K562 (cell line): ENCODE measurements at regions not wholly inside any gene's neighbourhood (a gene's known extent, or its start where the extent isn't known, plus 50 kb on each side); places are given as distances from the start of the nearest gene placed in this dataset.

Experiments used
- ATF6 ChIP-seq: sonication (generic); formaldehyde crosslinking; IDR thresholded peaks from 2 replicates; pipeline ENCODE4 v1.4.0; 2020; ENCODE audit warnings: mild to moderate bottlenecking, missing genetic modification reagents
- BACH1 ChIP-seq: fragments of 200-800 bp; sonication (Bioruptor generic); IDR thresholded peaks from 2 replicates; pipeline ENCODE4 v1.6.1; 2016; ENCODE audit warnings: missing genetic modification characterization, missing compliant biosample characterization
- BHLHE40 ChIP-seq: IDR thresholded peaks from 2 replicates; pipeline ENCODE4 v1.6.1; 2011; ENCODE audit warnings: low read length, improper control_type of control experiment
- CAMTA2 ChIP-seq: fragments of 250-450 bp; sonication (Bioruptor Pico); conservative IDR thresholded peaks from 2 replicates; pipeline ENCODE4 v1.5.1; 2022
- CCNT2 ChIP-seq: IDR thresholded peaks from 2 replicates; pipeline ENCODE4 v1.6.1; 2011; ENCODE audit warnings: borderline replicate concordance, low read depth, mild to moderate bottlenecking, moderate library complexity, mixed read lengths, low read length; ENCODE audit not compliant: insufficient read length; ENCODE audit errors: extremely low read depth
- CREM ChIP-seq: IDR thresholded peaks from 2 replicates; pipeline ENCODE4 v1.6.1; 2014; ENCODE audit warnings: antibody characterized with exemption, low read depth
- CXXC5 ChIP-seq: fragments of 250-450 bp; sonication (Bioruptor Pico); IDR thresholded peaks from 2 replicates; pipeline ENCODE4 v1.8.0; 2022; ENCODE audit warnings: inconsistent platforms, mild to moderate bottlenecking, moderate library complexity
- ETV6 ChIP-seq, 3 experiments: fragments of 150-350 bp in 1 of 3; sonication (generic) in 1 of 3; formaldehyde crosslinking in 1 of 3; IDR thresholded peaks; 2 replicates each; pipeline versions ENCODE4 v1.6.1 to v1.8.0; 2014 to 2022; ENCODE audit warnings: borderline replicate concordance in 2 of 3, low read depth in 2 of 3, antibody characterized with exemption in 1 of 3, low read length in 1 of 3, mild to moderate bottlenecking in 1 of 3, missing genetic modification reagents in 1 of 3
- FOSL1 ChIP-seq: fragments of 200-800 bp; sonication (Bioruptor generic); conservative IDR thresholded peaks from 2 replicates; pipeline ENCODE4 v1.6.1; 2016; ENCODE audit warnings: missing genetic modification characterization, missing compliant biosample characterization
- FOXJ2 ChIP-seq: fragments of 200-800 bp; sonication (Bioruptor generic); IDR thresholded peaks from 2 replicates; pipeline ENCODE4 v1.6.1; 2016; ENCODE audit warnings: missing genetic modification characterization, missing compliant biosample characterization
- KAT7 ChIP-seq: sonication (generic); formaldehyde crosslinking; IDR thresholded peaks from 2 replicates; pipeline ENCODE4 v1.8.0; 2022; ENCODE audit warnings: missing genetic modification reagents, mild to moderate bottlenecking, borderline replicate concordance
- MIER1 ChIP-seq: fragments of 450-650 bp; IDR thresholded peaks from 2 replicates; pipeline ENCODE4 v1.6.1; 2016; ENCODE audit warnings: antibody characterized with exemption, mild to moderate bottlenecking, low read depth
- MTA2 ChIP-seq: fragments of 450-650 bp; IDR thresholded peaks from 2 replicates; pipeline ENCODE4 v1.6.1; 2016; ENCODE audit warnings: low read depth
- MYNN ChIP-seq, 2 experiments: sonication (generic); formaldehyde crosslinking in 1 of 2; IDR thresholded peaks; 2 replicates each; pipeline versions ENCODE4 v1.5.0 to v1.6.1; 2016 to 2020; ENCODE audit warnings: antibody characterized with exemption in 1 of 2, missing genetic modification reagents in 1 of 2
- NFIC ChIP-seq: fragments of 450-650 bp; IDR thresholded peaks from 2 replicates; pipeline ENCODE4 v1.6.1; 2017; ENCODE audit warnings: mild to moderate bottlenecking, inconsistent platforms
- PML ChIP-seq: IDR thresholded peaks from 2 replicates; pipeline ENCODE4 v1.6.1; 2012; ENCODE audit warnings: low read length, inconsistent platforms
- POLR2AphosphoS2 ChIP-seq: IDR thresholded peaks from 2 replicates; pipeline ENCODE4 v1.6.1; 2012; ENCODE audit warnings: low read length, improper control_type of control experiment
- RUNX1 ChIP-seq: sonication (generic); IDR thresholded peaks from 2 replicates; pipeline ENCODE4 v1.6.1; 2016; ENCODE audit warnings: antibody characterized with exemption, low read depth
- STAG1 ChIP-seq: sonication (generic); formaldehyde crosslinking; IDR thresholded peaks from 2 replicates; pipeline ENCODE4 v1.5.0; 2020; ENCODE audit warnings: missing genetic modification reagents, borderline replicate concordance
- TRIM24 ChIP-seq, 2 experiments: fragments of 450-650 bp; IDR thresholded peaks; 2 replicates each; pipeline ENCODE4 v1.6.1; 2016
- ZNF146 ChIP-seq: IDR thresholded peaks from one replicate; pipeline ENCODE4 v1.6.1; 2018; ENCODE audit warnings: missing compliant biosample characterization; ENCODE audit not compliant: unreplicated experiment
- ZNF224 ChIP-seq: sonication (generic); formaldehyde crosslinking; IDR thresholded peaks from 2 replicates; pipeline ENCODE4 v1.8.0; 2022; ENCODE audit warnings: mild to moderate bottlenecking, missing genetic modification reagents
- ZNF354B ChIP-seq: fragments of 250-450 bp; sonication (Bioruptor Pico); IDR thresholded peaks from 2 replicates; pipeline ENCODE4 v1.4.0; 2020
- ZNF551 ChIP-seq: fragments of 250-450 bp; sonication (Bioruptor Pico); IDR thresholded peaks from 2 replicates; pipeline ENCODE4 v1.5.0; 2021; ENCODE audit warnings: mild to moderate bottlenecking, moderate library complexity
- ZNF57 ChIP-seq: fragments of 450-650 bp; formaldehyde crosslinking; IDR thresholded peaks from 2 replicates; pipeline ENCODE4 v1.4.0; 2020; ENCODE audit warnings: mild to moderate bottlenecking, moderate library complexity
- ZNF79 ChIP-seq: fragments of 250-450 bp; sonication (Bioruptor Pico); IDR thresholded peaks from 2 replicates; pipeline ENCODE4 v1.4.0; 2020; ENCODE audit warnings: low read depth, mild to moderate bottlenecking, moderate library complexity
- TF ChIP-seq, protein P1 (sequence below): fragments of 450-650 bp; IDR thresholded peaks from 2 replicates; pipeline ENCODE4 v1.6.1; 2018; ENCODE audit warnings: mild to moderate bottlenecking, low read depth; ENCODE audit not compliant: partially characterized antibody

GRCh38 chr9:129406278-129407225 is 214.3 kb downstream of the C9orf50 start (continued):
- TF ChIP-seq NFIC, result peak; percentile 36; the same call in 1 of the 2 replicates
- TF ChIP-seq FOXJ2 (tag), result no peak
- no peak for TF ChIP-seq ZNF224 (CRISPR knock-in tag)
- no peak for TF ChIP-seq MTA2
- peak; percentile 59 to 66; a peak in 3 of 4 replicates for TF ChIP-seq TRIM24 (IDR thresholded peaks at IDR 0.05)
- TF ChIP-seq PML, result 0 out of 2 replicates have a peak, but pooled peaks have one; percentile 40
- no peak for TF ChIP-seq ZNF57 (CRISPR knock-in tag)
- no peak for TF ChIP-seq BACH1 (tag)
- TF ChIP-seq STAG1 (CRISPR knock-in tag), result no peak
- no peak for TF ChIP-seq ETV6 (IDR thresholded peaks at IDR 0.05; ENCODE audit: borderline replicate concordance in 1 of 2, low read depth in 2 of 2, low read length in 1 of 2)
- TF ChIP-seq ETV6 (CRISPR knock-in tag; IDR thresholded peaks at IDR 0.05; ENCODE audit: borderline replicate concordance), result no peak
- TF ChIP-seq CXXC5 (CRISPR knock-in tag), result peak; percentile 63
- no peak for TF ChIP-seq ZNF146 (CRISPR knock-in tag)
- TF ChIP-seq CCNT2, result no peak
- no peak for TF ChIP-seq ZNF79 (CRISPR knock-in tag)
- TF ChIP-seq, protein P1, sequence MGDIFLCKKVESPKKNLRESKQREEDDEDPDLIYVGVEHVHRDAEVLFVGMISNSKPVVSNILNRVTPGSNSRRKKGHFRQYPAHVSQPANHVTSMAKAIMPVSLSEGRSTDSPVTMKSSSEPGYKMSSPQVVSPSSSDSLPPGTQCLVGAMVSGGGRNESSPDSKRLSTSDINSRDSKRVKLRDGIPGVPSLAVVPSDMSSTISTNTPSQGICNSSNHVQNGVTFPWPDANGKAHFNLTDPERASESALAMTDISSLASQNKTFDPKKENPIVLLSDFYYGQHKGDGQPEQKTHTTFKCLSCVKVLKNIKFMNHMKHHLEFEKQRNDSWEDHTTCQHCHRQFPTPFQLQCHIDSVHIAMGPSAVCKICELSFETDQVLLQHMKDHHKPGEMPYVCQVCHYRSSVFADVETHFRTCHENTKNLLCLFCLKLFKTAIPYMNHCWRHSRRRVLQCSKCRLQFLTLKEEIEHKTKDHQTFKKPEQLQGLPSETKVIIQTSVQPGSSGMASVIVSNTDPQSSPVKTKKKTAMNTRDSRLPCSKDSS, result no peak
- peak; percentile 72 for TF ChIP-seq BHLHE40
- no peak for TF ChIP-seq FOSL1 (tag)
- TF ChIP-seq ZNF354B (CRISPR knock-in tag), result no peak
- TF ChIP-seq ZNF551 (CRISPR knock-in tag), result no peak
- TF ChIP-seq KAT7 (CRISPR knock-in tag), result no peak
- TF ChIP-seq MIER1, result no peak
- TF ChIP-seq CAMTA2 (CRISPR knock-in tag), result no peak; the same call in 1 of the 2 replicates
- TF ChIP-seq POLR2AphosphoS2, result no peak
- peak; percentile 77; the same call in 1 of the 2 replicates for TF ChIP-seq ATF6 (CRISPR knock-in tag)
- TF ChIP-seq CREM, result peak; percentile 75
- no peak for TF ChIP-seq RUNX1
- TF ChIP-seq MYNN (IDR thresholded peaks at IDR 0.05), result 0 out of 2 replicates have a peak, but pooled peaks have one; percentile 10
- TF ChIP-seq MYNN (CRISPR knock-in tag; IDR thresholded peaks at IDR 0.05), result no peak
